Activated naive CD4-positive, alpha-beta T cell treated with anti-CD3 and anti-CD28 coated beads, Interleukin-2, amount 50 U/mL, for 24 hours (primary cell): ENCODE measurements at regions not wholly inside any gene's neighbourhood (a gene's known extent, or its start where the extent isn't known, plus 50 kb on each side); places are given as distances from the start of the nearest gene placed in this dataset.

ENCODE experiments used
- H3K27ac Mint-ChIP-seq: one replicate; pipeline ENCODE4 v1.8.0; 2021; ENCODE audit warnings: mild to moderate bottlenecking, mixed read lengths
- H3K27me3 Mint-ChIP-seq: one replicate; pipeline ENCODE4 v1.8.0; 2021; ENCODE audit warnings: mixed read lengths
- H3K36me3 Mint-ChIP-seq: one replicate; pipeline ENCODE4 v1.8.0; 2021; ENCODE audit warnings: mixed read lengths
- H3K4me1 Mint-ChIP-seq: one replicate; pipeline ENCODE4 v1.8.0; 2021; ENCODE audit warnings: mixed read lengths
- H3K4me3 Mint-ChIP-seq: one replicate; pipeline ENCODE4 v1.8.0; 2021; ENCODE audit warnings: mild to moderate bottlenecking, mixed read lengths
- H3K9me3 Mint-ChIP-seq: one replicate; pipeline ENCODE4 v1.8.0; 2021; ENCODE audit warnings: mixed read lengths

DNA sequence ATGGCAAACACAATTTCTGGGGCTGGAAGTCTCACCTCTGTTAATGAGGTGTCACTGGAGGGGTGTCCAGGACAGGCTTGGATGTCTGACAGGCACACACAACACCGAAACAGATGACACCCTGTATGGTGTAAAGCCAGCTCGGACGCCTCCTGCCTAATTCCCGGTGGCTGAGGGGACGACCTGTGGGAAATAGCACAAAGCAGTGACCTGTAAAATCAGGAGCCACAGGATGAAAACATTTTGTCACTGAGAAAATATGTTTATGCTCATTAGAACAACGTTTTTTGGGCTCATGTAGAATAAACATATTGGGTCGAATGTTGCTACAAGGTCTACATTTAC is 285.0 kb upstream of the RTL1 start:
- no peak overlapping the region for H3K27ac Mint-ChIP-seq
- no peaks in the 10 kb centered on the region for H3K9me3 Mint-ChIP-seq
- no peak overlapping the region for H3K4me3 Mint-ChIP-seq
- H3K36me3 Mint-ChIP-seq = no peaks in the 10 kb centered on the region
- H3K4me1 Mint-ChIP-seq = no peaks in the 10 kb centered on the region
- no peaks in the 10 kb centered on the region for H3K27me3 Mint-ChIP-seq

DNA sequence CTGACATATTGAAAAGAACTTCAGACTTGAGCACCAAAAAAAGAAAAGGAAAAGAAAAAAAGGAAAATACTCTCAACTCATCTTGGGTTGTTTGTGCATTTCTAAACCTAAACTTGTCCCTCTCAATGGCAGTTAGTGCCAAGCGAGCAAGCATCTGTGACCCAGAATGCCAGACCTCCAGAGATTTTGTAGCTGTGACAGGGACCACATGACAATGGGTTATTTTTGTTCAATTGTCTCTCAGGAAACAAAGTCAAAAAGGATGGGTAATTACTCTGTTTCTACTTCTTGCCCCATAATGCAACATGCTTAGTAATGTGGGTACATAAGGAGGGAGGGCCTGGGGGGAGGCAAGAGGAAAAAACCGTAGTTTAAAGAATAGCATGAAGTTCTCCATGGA is 285.7 kb upstream of the RTL1 start:
- Mint-ChIP-seq H3K9me3 (no peaks in the 10 kb centered on the region), H3K4me3 (no peak overlapping the region), H3K27ac (no peak overlapping the region), H3K36me3 (no peaks in the 10 kb centered on the region), H3K27me3 (no peaks in the 10 kb centered on the region), H3K4me1 (no peaks in the 10 kb centered on the region)

DNA sequence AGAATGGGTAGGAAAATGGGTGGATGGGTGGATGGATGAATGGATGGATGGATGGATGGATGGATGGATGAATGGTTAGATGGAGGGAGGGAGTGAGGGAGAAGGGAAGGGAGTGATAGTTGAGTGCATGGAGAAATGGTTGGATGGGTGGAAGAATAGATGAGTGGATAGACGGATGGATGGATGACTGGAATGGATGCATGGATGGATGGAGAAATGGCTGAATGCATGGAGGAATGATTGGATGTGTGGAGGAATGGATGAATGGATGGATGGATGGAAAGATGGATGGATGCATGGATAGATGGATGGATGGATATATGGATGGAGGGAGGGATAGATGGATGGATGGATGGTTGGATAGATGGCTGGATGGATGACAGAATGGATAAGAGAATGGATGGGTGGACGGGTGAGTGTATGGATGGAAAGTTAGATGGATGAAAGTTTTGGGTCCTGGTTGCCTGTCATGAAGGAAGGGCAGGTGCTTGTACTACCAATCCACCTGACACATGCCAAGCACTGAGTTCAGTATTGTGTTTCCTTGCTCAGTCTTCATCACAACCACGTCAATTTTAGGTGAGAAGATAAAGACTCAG is 286.5 kb upstream of the RTL1 start:
- Mint-ChIP-seq H3K36me3 (no peaks in the 10 kb centered on the region), H3K27ac (no peak overlapping the region)

GRCh38 chr14:101191101-101191720 is 287.7 kb upstream of the RTL1 start:
- Mint-ChIP-seq H3K36me3 (no peaks in the 10 kb centered on the region), H3K27ac (no peak overlapping the region), H3K4me1 (no peaks in the 10 kb centered on the region), H3K27me3 (no peaks in the 10 kb centered on the region), H3K4me3 (no peak overlapping the region), H3K9me3 (no peaks in the 10 kb centered on the region)

More for the DNA sequence above, 286.5 kb upstream of the RTL1 start:
- H3K4me1 Mint-ChIP-seq = no peaks in the 10 kb centered on the region
- no peak overlapping the region for H3K4me3 Mint-ChIP-seq
- no peaks in the 10 kb centered on the region for H3K27me3 Mint-ChIP-seq
- no peaks in the 10 kb centered on the region for H3K9me3 Mint-ChIP-seq

- no peaks in the 10 kb centered on the region for H3K36me3 Mint-ChIP-seq
- H3K27me3 Mint-ChIP-seq = no peaks in the 10 kb centered on the region
- H3K27ac Mint-ChIP-seq = no peak overlapping the region
- no peaks in the 10 kb centered on the region for H3K9me3 Mint-ChIP-seq
- no peaks in the 10 kb centered on the region for H3K4me1 Mint-ChIP-seq
- no peak overlapping the region for H3K4me3 Mint-ChIP-seq
Measured at GRCh38 chr14:101191721-101192660, 288.5 kb upstream of the RTL1 start.

DNA sequence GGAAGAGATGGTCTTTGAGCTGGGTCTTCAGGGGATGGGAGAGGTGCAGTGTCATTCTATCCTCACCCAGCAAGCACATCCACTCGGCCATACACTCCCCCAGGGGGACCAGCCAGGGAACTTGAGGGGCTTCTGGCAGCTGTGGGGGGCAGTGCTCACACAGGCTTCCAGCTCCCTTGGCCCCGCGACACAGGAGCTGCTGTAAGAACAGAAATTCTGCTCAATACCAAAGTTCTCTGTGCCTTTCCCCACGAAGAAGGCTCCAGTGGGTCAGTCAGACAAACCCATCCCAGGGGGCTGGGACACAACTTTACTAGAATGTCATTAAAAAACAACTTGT is 289.1 kb upstream of the RTL1 start:
- no peaks in the 10 kb centered on the region for H3K36me3 Mint-ChIP-seq
- no peaks in the 10 kb centered on the region for H3K27me3 Mint-ChIP-seq
- no peaks in the 10 kb centered on the region for H3K4me1 Mint-ChIP-seq
- H3K4me3 Mint-ChIP-seq = no peak overlapping the region
- no peak overlapping the region for H3K27ac Mint-ChIP-seq
- no peaks in the 10 kb centered on the region for H3K9me3 Mint-ChIP-seq

DNA sequence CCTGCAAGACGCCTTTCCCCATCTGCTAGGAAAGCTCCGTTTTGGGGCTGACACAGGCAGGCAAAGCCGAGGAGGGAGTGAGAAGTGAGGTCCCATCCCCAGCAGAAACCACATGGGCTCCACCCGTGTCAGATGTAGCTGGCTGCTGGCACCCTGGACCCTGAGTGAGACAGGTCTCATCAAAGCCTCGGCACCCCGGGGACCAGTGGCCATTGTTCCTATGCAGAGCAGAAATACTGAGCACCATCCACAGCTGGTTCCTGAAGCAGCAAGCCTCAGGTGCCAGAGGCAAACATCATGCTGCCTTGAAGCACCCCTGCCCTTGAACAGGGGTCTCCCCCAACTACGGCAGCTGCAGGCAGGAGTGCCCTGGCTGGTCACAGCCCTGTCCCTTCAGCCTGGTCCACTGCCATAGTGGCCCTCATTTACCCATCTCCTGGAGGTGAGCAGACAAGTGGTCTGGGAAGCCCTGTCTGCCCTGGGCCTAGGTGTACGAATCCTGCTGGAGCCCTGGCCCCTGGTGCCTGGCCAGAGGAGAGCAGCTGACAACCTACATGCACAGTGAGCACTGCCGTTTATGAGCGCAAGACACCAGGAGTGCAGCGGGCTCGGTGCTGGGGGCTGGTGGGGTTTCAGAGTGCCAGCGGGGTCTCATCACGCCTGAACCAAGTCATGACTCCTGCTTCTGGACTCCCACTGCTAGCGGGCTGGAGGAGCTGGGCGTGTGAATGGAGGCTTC is 289.8 kb upstream of the RTL1 start:
- Mint-ChIP-seq H3K27ac (no peak overlapping the region), H3K9me3 (no peaks in the 10 kb centered on the region), H3K4me3 (no peak overlapping the region), H3K36me3 (no peaks in the 10 kb centered on the region), H3K4me1 (no peaks in the 10 kb centered on the region), H3K27me3 (no peaks in the 10 kb centered on the region)

GRCh38 chr14:101193845-101194372 is 290.4 kb upstream of the RTL1 start:
- H3K4me3 Mint-ChIP-seq = no peak overlapping the region
- no peaks in the 10 kb centered on the region for H3K4me1 Mint-ChIP-seq
- no peaks in the 10 kb centered on the region for H3K36me3 Mint-ChIP-seq
- no peaks in the 10 kb centered on the region for H3K9me3 Mint-ChIP-seq
- H3K27ac Mint-ChIP-seq = no peak overlapping the region
- H3K27me3 Mint-ChIP-seq = no peaks in the 10 kb centered on the region

DNA sequence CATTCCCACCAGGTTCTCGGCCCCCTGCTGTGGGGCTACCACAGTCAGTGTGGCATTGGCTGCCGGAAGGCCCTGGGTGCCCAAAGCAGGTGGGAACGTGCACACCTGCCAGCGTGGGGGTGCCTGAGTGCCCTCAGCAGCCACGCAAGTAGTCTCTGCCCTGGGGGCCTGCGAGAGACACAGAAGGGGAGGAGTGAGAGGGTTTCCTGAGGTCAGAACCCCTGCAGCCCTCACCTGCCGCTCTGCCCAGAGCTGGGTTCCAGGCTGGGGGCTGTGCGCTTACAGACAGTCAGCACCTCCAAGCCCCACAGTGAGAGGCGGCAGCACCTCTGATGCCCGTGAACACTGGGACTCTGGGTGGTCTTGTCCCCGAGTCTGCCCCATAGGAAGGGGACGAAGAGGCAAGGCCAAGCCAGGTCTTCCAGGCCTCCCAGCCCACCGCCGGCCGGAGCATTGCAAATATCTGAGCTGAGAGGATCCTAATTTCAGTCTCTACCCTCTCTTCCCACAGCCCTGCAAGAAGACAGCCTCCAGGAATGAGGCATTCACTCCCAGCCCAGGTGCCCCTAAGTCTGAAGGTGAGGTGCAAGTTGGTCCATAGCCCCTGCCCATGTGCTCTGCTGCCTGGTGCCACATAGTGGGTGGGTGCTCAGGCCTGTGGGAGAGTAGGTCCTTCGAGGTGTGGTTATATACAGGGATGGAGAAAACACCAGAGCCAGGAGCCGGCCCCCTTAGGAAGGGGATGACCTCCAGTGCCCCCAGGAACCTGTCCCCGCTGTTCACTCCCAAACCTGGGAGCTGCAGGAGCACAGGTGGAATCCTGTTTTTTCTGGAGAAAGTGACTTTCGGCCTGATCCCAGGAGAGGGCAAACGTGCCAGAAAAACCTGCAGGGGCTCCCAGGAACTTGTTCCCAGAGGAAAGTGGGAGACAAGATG is 291.1 kb upstream of the RTL1 start:
- H3K27me3 Mint-ChIP-seq = no peaks in the 10 kb centered on the region
- H3K4me1 Mint-ChIP-seq = no peaks in the 10 kb centered on the region
- H3K27ac Mint-ChIP-seq = no peak overlapping the region
- no peaks in the 10 kb centered on the region for H3K9me3 Mint-ChIP-seq
- H3K4me3 Mint-ChIP-seq = no peak overlapping the region
- H3K36me3 Mint-ChIP-seq = no peaks in the 10 kb centered on the region

DNA sequence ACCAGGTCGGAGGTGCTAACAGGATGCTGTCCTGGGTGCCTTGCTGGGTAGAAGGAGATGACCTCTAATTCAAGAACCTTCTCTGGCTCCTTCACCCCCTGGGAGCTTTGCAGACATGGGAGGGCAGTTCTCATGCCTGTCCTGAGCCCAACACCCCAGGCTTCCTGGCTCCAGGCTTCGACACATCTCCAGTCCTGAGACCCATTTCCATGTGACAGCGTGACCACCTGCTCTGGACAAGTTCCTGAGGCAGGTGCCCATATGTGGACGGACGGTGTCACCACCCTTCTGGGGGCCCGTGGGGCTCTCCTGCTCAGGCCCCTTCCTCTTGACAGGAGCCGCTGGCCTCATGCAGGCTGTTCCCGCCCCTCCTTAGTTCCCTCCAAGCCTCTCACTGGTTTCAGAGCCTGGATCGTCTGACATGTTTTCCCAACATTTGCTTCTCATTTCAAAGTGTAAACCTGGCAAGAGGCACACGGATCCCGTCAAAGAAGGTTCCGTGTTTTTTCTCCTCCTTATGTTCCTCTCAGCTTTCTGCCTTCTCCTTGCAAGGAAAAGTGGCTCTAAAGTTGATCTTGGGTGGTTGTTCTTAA is 291.9 kb upstream of the RTL1 start:
- no peak overlapping the region for H3K27ac Mint-ChIP-seq
- H3K9me3 Mint-ChIP-seq = no peaks in the 10 kb centered on the region
- H3K36me3 Mint-ChIP-seq = no peaks in the 10 kb centered on the region
- H3K27me3 Mint-ChIP-seq = no peaks in the 10 kb centered on the region
- H3K4me3 Mint-ChIP-seq = no peak overlapping the region
- H3K4me1 Mint-ChIP-seq = no peaks in the 10 kb centered on the region

DNA sequence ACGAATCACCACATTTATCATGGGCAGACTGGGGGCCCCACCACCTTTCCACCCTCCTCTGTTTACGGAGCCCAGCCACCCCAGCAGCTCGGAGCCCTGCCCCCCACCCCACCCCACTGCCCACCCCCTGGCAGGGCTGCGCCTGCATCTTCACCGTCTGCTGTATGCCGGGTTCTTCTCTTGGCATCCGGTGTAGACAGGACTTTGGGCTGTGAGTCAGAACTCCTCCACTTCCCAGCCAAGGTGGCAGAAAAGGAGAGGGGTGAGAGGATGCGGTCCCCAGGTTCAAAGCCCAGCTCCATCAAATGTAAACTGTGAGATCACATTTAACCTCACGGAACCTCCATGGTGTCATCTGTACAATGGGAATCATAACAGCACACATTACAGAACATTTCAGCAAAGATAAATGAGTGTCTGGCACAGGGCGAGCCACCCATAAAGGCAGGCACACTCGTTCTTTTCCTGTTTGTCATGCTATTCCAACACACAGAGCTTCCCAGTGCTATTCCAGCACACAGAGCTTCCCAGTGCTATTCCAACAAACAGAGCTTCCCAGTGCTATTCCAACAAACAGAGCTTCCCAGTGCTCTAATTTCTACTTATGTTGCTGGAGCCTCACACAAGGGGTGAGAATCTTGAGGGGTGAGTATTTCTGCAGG is 292.7 kb upstream of the RTL1 start:
- Mint-ChIP-seq H3K4me1 (no peaks in the 10 kb centered on the region), H3K4me3 (no peak overlapping the region), H3K36me3 (no peaks in the 10 kb centered on the region), H3K27ac (no peak overlapping the region), H3K27me3 (no peaks in the 10 kb centered on the region), H3K9me3 (no peaks in the 10 kb centered on the region)

- Mint-ChIP-seq H3K4me1 (no peaks in the 10 kb centered on the region), H3K27me3 (no peaks in the 10 kb centered on the region), H3K9me3 (no peaks in the 10 kb centered on the region), H3K27ac (no peak overlapping the region), H3K4me3 (no peak overlapping the region), H3K36me3 (no peaks in the 10 kb centered on the region)
Measured at GRCh38 chr14:101196795-101197590, 293.5 kb upstream of the RTL1 start.

- no peaks in the 10 kb centered on the region for H3K9me3 Mint-ChIP-seq
- H3K4me1 Mint-ChIP-seq = no peaks in the 10 kb centered on the region
- H3K27ac Mint-ChIP-seq = no peak overlapping the region
- no peaks in the 10 kb centered on the region for H3K36me3 Mint-ChIP-seq
- H3K27me3 Mint-ChIP-seq = no peaks in the 10 kb centered on the region
- no peak overlapping the region for H3K4me3 Mint-ChIP-seq
Measured at GRCh38 chr14:101197595-101198397, 294.3 kb upstream of the RTL1 start.
